ENCODE measurements at regions not wholly inside any gene's neighbourhood (a gene's known extent, or its start where the extent isn't known, plus 50 kb on each side); places are given as distances from the start of the nearest gene placed in this dataset.

DNA sequence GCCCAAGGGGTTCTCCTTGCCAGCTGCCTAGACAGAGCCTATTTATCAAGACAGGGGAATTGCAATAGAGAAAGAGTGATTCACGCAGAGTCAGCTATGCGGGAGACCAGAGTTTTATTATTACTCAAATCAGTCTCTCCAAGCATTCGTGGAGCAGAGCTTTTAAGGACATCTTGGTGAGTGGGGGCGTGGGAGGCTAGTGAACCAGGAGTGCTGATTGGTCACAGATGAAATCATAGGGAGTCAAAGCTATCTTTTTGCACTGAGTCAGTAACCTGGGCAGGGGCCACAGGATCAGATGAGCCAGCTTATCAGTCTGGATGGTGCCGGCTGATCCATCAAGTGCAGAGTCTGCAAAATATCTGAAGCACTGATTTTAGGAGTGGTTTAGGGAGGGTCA lies 64.8 kb upstream of the MRPS6 start:
- Histone ChIP-seq H3K4me3 (ENCODE audit: low read length) (no peak overlapping the region), H3K4me2 (ENCODE audit: low read length) (no peak overlapping the region), H3K36me3 (ENCODE audit: insufficient read depth, low read length) (no peaks in the 10 kb centered on the region), H3K9ac (ENCODE audit: low read depth, low read length) (no peak overlapping the region), H3K27me3 (ENCODE audit: control insufficient read depth, insufficient read depth, low read length) (no peaks in the 10 kb centered on the region), H3K9me3 (replicated peaks; ENCODE audit: low read length) (peaks cover 15% of the 10 kb centered on the region), H3K4me1 (ENCODE audit: control insufficient read depth, insufficient read depth, low read length) (peaks cover 12% of the 10 kb centered on the region)

DNA sequence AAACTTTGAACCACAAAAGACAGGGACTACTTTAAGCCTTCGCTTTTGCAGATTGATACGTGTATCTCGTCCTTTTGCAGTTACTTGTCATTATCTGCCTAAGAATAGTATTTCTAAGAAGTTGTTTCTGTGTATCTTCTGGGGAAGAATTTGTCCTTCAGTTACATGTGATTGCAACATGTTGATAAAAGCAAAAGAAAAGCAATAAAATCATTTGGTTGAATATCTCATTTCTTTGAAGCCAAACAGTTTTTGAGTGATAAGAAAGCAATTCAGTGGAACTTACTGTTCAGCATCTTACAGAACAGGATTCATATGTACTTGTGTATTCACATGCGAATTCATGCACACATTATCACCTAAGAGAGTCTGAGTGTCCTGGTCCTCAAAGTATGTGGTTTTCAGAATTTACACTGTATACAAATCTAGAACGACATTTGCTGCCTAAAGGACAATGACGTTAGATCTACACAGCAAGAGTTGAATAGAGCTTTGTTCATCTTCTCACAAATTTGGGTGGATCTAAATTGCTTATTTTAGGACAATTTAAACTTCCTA lies 66.7 kb upstream of the MRPS6 start:
- no peaks in the 10 kb centered on the region for H3K36me3 ChIP-seq (ENCODE audit: insufficient read depth, low read length)
- H3K4me3 ChIP-seq (ENCODE audit: low read length), result no peak overlapping the region
- peaks cover 12% of the 10 kb centered on the region for H3K4me1 ChIP-seq (ENCODE audit: control insufficient read depth, insufficient read depth, low read length)
- no peak overlapping the region for H3K4me2 ChIP-seq (ENCODE audit: low read length)
- H3K9me3 ChIP-seq (replicated peaks; ENCODE audit: low read length), result peaks cover 6% of the 10 kb centered on the region
- H3K9ac ChIP-seq (ENCODE audit: low read depth, low read length), result no peak overlapping the region
- H3K27me3 ChIP-seq (ENCODE audit: control insufficient read depth, insufficient read depth, low read length), result no peaks in the 10 kb centered on the region

DNA sequence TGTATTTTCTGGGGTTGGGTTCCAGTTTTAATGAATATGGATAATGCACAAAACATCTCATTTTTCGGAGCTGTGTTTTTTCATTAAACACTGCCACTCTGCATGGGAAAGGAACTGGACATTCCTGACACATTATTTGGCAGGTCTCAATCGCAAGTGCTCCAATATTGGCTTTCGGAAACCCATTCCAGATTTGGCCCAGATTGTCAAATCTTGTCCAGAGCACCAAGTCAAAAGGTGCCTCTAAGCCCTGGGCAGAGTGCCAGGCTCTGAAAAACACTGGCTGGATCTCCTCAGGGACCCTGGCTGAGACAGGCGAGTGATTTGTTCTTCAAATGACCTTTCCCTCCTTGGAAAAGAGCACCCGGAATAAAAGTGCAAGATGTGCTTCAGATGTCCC lies 68.4 kb upstream of the MRPS6 start:
- no peaks in the 10 kb centered on the region for H3K27me3 ChIP-seq (ENCODE audit: control insufficient read depth, insufficient read depth, low read length)
- H3K4me3 ChIP-seq (ENCODE audit: low read length), result no peak overlapping the region
- peak overlapping the region; percentile 35 for H3K4me2 ChIP-seq (ENCODE audit: low read length)
- H3K36me3 ChIP-seq (ENCODE audit: insufficient read depth, low read length), result no peaks in the 10 kb centered on the region
- no peaks in the 10 kb centered on the region for H3K9me3 ChIP-seq (replicated peaks; ENCODE audit: low read length)
- H3K9ac ChIP-seq (ENCODE audit: low read depth, low read length), result no peak overlapping the region
- H3K4me1 ChIP-seq (ENCODE audit: control insufficient read depth, insufficient read depth, low read length), result peaks cover 12% of the 10 kb centered on the region

DNA sequence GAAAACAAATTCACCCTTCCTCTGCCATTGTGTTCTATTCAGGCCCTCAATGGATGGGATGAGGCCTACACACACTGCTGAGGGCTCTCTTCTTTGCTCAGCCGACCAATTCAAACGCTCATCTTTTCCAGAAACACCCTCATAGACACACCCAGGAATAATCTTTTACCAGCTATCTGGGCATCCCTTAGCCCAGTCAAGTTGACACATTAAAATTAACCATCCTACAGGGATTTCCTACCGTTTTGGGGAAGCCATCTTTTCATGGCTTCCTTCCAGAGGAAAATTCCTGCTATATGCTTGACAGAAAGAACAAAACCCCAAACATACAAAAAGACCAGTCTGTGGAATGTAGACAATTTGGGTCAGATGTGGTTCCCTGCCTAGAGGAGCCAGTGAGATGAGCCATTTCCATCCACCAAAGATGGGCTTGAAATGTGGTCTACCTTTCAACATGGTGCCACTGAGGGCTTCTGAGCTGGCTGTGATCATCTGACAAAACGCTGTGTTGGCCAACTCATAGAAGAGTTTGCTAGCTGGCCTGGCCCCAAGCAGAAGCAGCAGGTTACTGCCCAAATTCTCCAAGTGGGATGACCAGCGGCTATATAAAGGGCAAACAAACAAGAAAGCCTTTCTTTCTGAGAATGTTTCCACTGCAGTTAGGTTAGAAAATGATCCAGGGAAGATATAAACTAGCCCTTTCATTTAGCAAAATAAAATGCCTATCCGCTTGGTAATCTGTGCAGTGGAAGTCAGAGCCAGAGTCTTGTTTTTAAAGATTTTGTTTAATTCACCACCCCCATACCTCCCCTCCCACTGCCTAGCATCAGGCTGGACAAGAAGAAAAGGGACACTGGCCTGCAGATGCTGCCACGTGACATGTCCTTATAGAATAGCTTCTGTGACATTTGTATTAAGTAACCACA lies 69.1 kb upstream of the MRPS6 start:
- Histone ChIP-seq H3K4me1 (ENCODE audit: control insufficient read depth, insufficient read depth, low read length) (peaks cover 12% of the 10 kb centered on the region), H3K9me3 (replicated peaks; ENCODE audit: low read length) (no peaks in the 10 kb centered on the region), H3K4me3 (ENCODE audit: low read length) (no peak overlapping the region), H3K9ac (ENCODE audit: low read depth, low read length) (no peak overlapping the region), H3K36me3 (ENCODE audit: insufficient read depth, low read length) (no peaks in the 10 kb centered on the region), H3K4me2 (ENCODE audit: low read length) (peak overlapping the region; percentile 35), H3K27me3 (ENCODE audit: control insufficient read depth, insufficient read depth, low read length) (no peaks in the 10 kb centered on the region)

- Histone ChIP-seq H3K27me3 (ENCODE audit: control insufficient read depth, insufficient read depth, low read length) (no peaks in the 10 kb centered on the region), H3K9ac (ENCODE audit: low read depth, low read length) (no peak overlapping the region), H3K4me3 (ENCODE audit: low read length) (no peak overlapping the region), H3K4me1 (ENCODE audit: control insufficient read depth, insufficient read depth, low read length) (peaks cover 12% of the 10 kb centered on the region), H3K36me3 (ENCODE audit: insufficient read depth, low read length) (no peaks in the 10 kb centered on the region), H3K4me2 (ENCODE audit: low read length) (no peak overlapping the region), H3K9me3 (replicated peaks; ENCODE audit: low read length) (no peaks in the 10 kb centered on the region)
These were observed 70.0 kb upstream of the MRPS6 start for GRCh38 chr21:34003428-34003827.

GRCh38 chr21:34000375-34000774 lies 73.0 kb upstream of the MRPS6 start:
- H3K9me3 ChIP-seq (replicated peaks; ENCODE audit: low read length), result no peaks in the 10 kb centered on the region
- no peak overlapping the region for H3K4me2 ChIP-seq (ENCODE audit: low read length)
- no peak overlapping the region for H3K9ac ChIP-seq (ENCODE audit: low read depth, low read length)
- no peaks in the 10 kb centered on the region for H3K27me3 ChIP-seq (ENCODE audit: control insufficient read depth, insufficient read depth, low read length)
- H3K4me3 ChIP-seq (ENCODE audit: low read length), result no peak overlapping the region
- no peaks in the 10 kb centered on the region for H3K36me3 ChIP-seq (ENCODE audit: insufficient read depth, low read length)
- H3K4me1 ChIP-seq (ENCODE audit: control insufficient read depth, insufficient read depth, low read length), result peaks cover 12% of the 10 kb centered on the region

- H3K4me2 ChIP-seq (ENCODE audit: low read length), result no peak overlapping the region
- no peaks in the 10 kb centered on the region for H3K9me3 ChIP-seq (replicated peaks; ENCODE audit: low read length)
- H3K4me1 ChIP-seq (ENCODE audit: control insufficient read depth, insufficient read depth, low read length), result no peaks in the 10 kb centered on the region
- no peak overlapping the region for H3K4me3 ChIP-seq (ENCODE audit: low read length)
- H3K27me3 ChIP-seq (ENCODE audit: control insufficient read depth, insufficient read depth, low read length), result no peaks in the 10 kb centered on the region
- no peak overlapping the region for H3K9ac ChIP-seq (ENCODE audit: low read depth, low read length)
- no peaks in the 10 kb centered on the region for H3K36me3 ChIP-seq (ENCODE audit: insufficient read depth, low read length)
These were observed 74.6 kb upstream of the MRPS6 start for GRCh38 chr21:33998809-33999208.

DNA sequence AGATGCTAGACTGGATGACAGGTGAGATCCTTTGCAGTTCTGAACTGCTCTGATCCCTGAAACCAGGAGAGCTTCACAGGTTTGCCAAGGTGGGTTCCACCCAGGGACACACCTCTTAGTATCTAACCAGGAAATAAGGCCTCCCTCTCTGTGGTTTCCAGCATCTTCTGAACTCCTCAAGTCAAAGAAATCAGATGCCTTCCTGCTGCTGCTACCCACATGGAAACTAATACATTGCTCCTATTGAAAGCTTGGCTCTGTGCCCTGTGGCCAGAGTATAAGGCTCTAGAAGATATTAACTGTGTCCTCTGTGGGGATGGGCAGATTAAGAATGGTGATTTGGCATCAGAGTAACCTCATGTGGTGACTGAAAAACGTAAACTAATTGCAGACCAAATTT lies 75.0 kb upstream of the MRPS6 start:
- no peaks in the 10 kb centered on the region for H3K27me3 ChIP-seq (ENCODE audit: control insufficient read depth, insufficient read depth, low read length)
- no peak overlapping the region for H3K4me3 ChIP-seq (ENCODE audit: low read length)
- no peaks in the 10 kb centered on the region for H3K4me1 ChIP-seq (ENCODE audit: control insufficient read depth, insufficient read depth, low read length)
- no peaks in the 10 kb centered on the region for H3K9me3 ChIP-seq (replicated peaks; ENCODE audit: low read length)
- H3K36me3 ChIP-seq (ENCODE audit: insufficient read depth, low read length), result no peaks in the 10 kb centered on the region
- H3K9ac ChIP-seq (ENCODE audit: low read depth, low read length), result no peak overlapping the region
- H3K4me2 ChIP-seq (ENCODE audit: low read length), result no peak overlapping the region

GRCh38 chr21:33997436-33997835 lies 75.9 kb upstream of the MRPS6 start:
- H3K9me3 ChIP-seq (replicated peaks; ENCODE audit: low read length), result no peaks in the 10 kb centered on the region
- no peak overlapping the region for H3K4me3 ChIP-seq (ENCODE audit: low read length)
- H3K27me3 ChIP-seq (ENCODE audit: control insufficient read depth, insufficient read depth, low read length), result no peaks in the 10 kb centered on the region

GRCh38 chr21:33994373-33994772 lies 78.8 kb upstream of the ATP5PO start:
- H3K4me1 ChIP-seq (ENCODE audit: control insufficient read depth, insufficient read depth, low read length), result no peaks in the 10 kb centered on the region
- H3K4me3 ChIP-seq (ENCODE audit: low read length), result no peak overlapping the region
- no peak overlapping the region for H3K9ac ChIP-seq (ENCODE audit: low read depth, low read length)
- no peaks in the 10 kb centered on the region for H3K36me3 ChIP-seq (ENCODE audit: insufficient read depth, low read length)
- H3K27me3 ChIP-seq (ENCODE audit: control insufficient read depth, insufficient read depth, low read length), result no peaks in the 10 kb centered on the region
- no peak overlapping the region for H3K4me2 ChIP-seq (ENCODE audit: low read length)
- no peaks in the 10 kb centered on the region for H3K9me3 ChIP-seq (replicated peaks; ENCODE audit: low read length)

More at GRCh38 chr21:33997436-33997835, 75.9 kb upstream of the MRPS6 start:
- no peak overlapping the region for H3K4me2 ChIP-seq (ENCODE audit: low read length)
- H3K9ac ChIP-seq (ENCODE audit: low read depth, low read length), result no peak overlapping the region
- H3K36me3 ChIP-seq (ENCODE audit: insufficient read depth, low read length), result no peaks in the 10 kb centered on the region
- H3K4me1 ChIP-seq (ENCODE audit: control insufficient read depth, insufficient read depth, low read length), result no peaks in the 10 kb centered on the region

GRCh38 chr21:33993286-33994231 lies 78.0 kb upstream of the ATP5PO start:
- Histone ChIP-seq H3K4me1 (ENCODE audit: control insufficient read depth, insufficient read depth, low read length) (no peaks in the 10 kb centered on the region), H3K4me2 (ENCODE audit: low read length) (no peak overlapping the region), H3K9ac (ENCODE audit: low read depth, low read length) (no peak overlapping the region), H3K36me3 (ENCODE audit: insufficient read depth, low read length) (no peaks in the 10 kb centered on the region), H3K27me3 (ENCODE audit: control insufficient read depth, insufficient read depth, low read length) (no peaks in the 10 kb centered on the region), H3K4me3 (ENCODE audit: low read length) (no peak overlapping the region), H3K9me3 (replicated peaks; ENCODE audit: low read length) (no peaks in the 10 kb centered on the region)

All from skeletal muscle satellite cell (primary cell).